H1 (cell line): ENCODE measurements at regions not wholly inside any gene's neighbourhood (a gene's known extent, or its start where the extent isn't known, plus 50 kb on each side); places are given as distances from the start of the nearest gene placed in this dataset.

Experiments used
- CTCF ChIA-PET: fragments of 300-600 bp; sonication (Branson Sonifier 250); formaldehyde crosslinking; loops from one replicate; lab custom pipeline; 2021; ENCODE audit not compliant: partially characterized antibody; lab: Charles Lee
- POLR2A ChIA-PET: fragments of 300-600 bp; sonication (Branson Sonifier 250); formaldehyde crosslinking; loops from one replicate; lab custom pipeline; 2021; ENCODE audit warnings: inconsistent platforms; ENCODE audit not compliant: partially characterized antibody; lab: Charles Lee
- DNase-seq, 2 experiments: peaks; one replicate each; pipeline versions ENCODE4 v3.0.0 to v3.0.0-alpha.2; 2010 to 2022; ENCODE audit warnings: low spot score in 2 of 2, low read depth in 1 of 2, mixed read lengths in 1 of 2
- FAIRE-seq: peaks from 2 replicates; lab custom pipeline; 2011; peaks lifted over from hg19 to GRCh38; lab: Jason Lieb, UNC
- H2AFZ ChIP-seq: 2 replicates; pipeline ENCODE4 v1.8.1; 2012; ENCODE audit warnings: low read length, inconsistent platforms
- H2AK5ac ChIP-seq: 2 replicates; pipeline ENCODE4 v1.6.1; 2013; ENCODE audit warnings: low read depth, low read length
- H2BK120ac ChIP-seq: replicated peaks from 2 replicates; pipeline ENCODE3; 2013; ENCODE audit warnings: low read depth, low read length, inconsistent platforms
- H2BK12ac ChIP-seq: 2 replicates; pipeline ENCODE4 v1.6.1; 2013; ENCODE audit warnings: low read depth, low read length
- H2BK15ac ChIP-seq: 2 replicates; pipeline ENCODE4 v1.6.1; 2013; ENCODE audit warnings: low read length
- H2BK20ac ChIP-seq: 2 replicates; pipeline ENCODE4 v1.6.1; 2013; ENCODE audit warnings: low read length
- H2BK5ac ChIP-seq: 2 replicates; pipeline ENCODE4 v1.6.1; 2013; ENCODE audit warnings: low read depth, low read length
- H3K14ac ChIP-seq: 2 replicates; pipeline ENCODE4 v1.6.1; 2013; ENCODE audit warnings: inconsistent platforms; ENCODE audit not compliant: insufficient read length
- H3K18ac ChIP-seq: 2 replicates; pipeline ENCODE4 v1.6.1; 2013; ENCODE audit warnings: low read length; ENCODE audit errors: extremely low read depth
- H3K23ac ChIP-seq: 2 replicates; pipeline ENCODE4 v1.6.1; 2013; ENCODE audit warnings: inconsistent platforms; ENCODE audit not compliant: insufficient read length
- H3K23me2 ChIP-seq: 2 replicates; pipeline ENCODE4 v1.6.1; 2013; ENCODE audit warnings: low read depth, low read length
- H3K27ac ChIP-seq: 2 replicates; pipeline ENCODE4 v1.6.1; 2011; ENCODE audit warnings: low read depth, low read length, inconsistent platforms
- H3K27me3 ChIP-seq, 4 experiments: replicated peaks in 1 of 4; 1 replicate in 1 of 4; 2 replicates in 3 of 4; pipeline versions ENCODE4 v1.6.1 to v1.8.1; 2011 to 2013; ENCODE audit warnings: low read length in 3 of 4, mild to moderate bottlenecking in 3 of 4, inconsistent platforms in 2 of 4, mixed read lengths in 2 of 4, moderate library complexity in 1 of 4; ENCODE audit not compliant: control insufficient read depth in 3 of 4, insufficient read depth in 3 of 4; ENCODE audit errors: extremely low read depth in 1 of 4
- H3K36me3 ChIP-seq, 4 experiments: 2 replicates each; pipeline versions ENCODE4 v1.6.1 to v1.8.1; 2011 to 2013; ENCODE audit warnings: mild to moderate bottlenecking in 4 of 4, low read length in 3 of 4, moderate library complexity in 2 of 4, control low read depth in 1 of 4, inconsistent platforms in 1 of 4; ENCODE audit not compliant: insufficient read depth in 4 of 4, control insufficient read depth in 2 of 4
- H3K4ac ChIP-seq: replicated peaks from 2 replicates; pipeline ENCODE3; 2013; ENCODE audit warnings: low read length, low read depth, mixed read lengths, inconsistent platforms; ENCODE audit not compliant: insufficient read length
- H3K4me1 ChIP-seq, 4 experiments: replicated peaks in 1 of 4; 1 replicate in 1 of 4; 2 replicates in 3 of 4; pipeline versions ENCODE4 v1.6.1 to v1.8.1; 2011 to 2013; ENCODE audit warnings: low read length in 3 of 4, inconsistent platforms in 2 of 4, mixed read lengths in 1 of 4; ENCODE audit not compliant: insufficient read depth in 4 of 4, control insufficient read depth in 3 of 4
- H3K4me2 ChIP-seq, 2 experiments: 2 replicates each; pipeline versions ENCODE4 v1.6.1 to v1.8.1; 2011 to 2013; ENCODE audit warnings: low read depth in 2 of 2, low read length in 2 of 2, control low read depth in 1 of 2, inconsistent platforms in 1 of 2, mild to moderate bottlenecking in 1 of 2; ENCODE audit not compliant: insufficient read depth in 1 of 2
- H3K4me3 ChIP-seq, 4 experiments: fragments of 200-600, 300-600 bp in 1 of 4; sonication (generic), shearing (Covaris generic), sonication (Bioruptor Twin) in 1 of 4; 2 replicates each; pipeline versions ENCODE4 v1.5.1 to v1.8.1; 2011 to 2016; ENCODE audit warnings: low read length in 4 of 4, low read depth in 3 of 4, control low read depth in 2 of 4, inconsistent platforms in 2 of 4, mild to moderate bottlenecking in 2 of 4, mixed read lengths in 1 of 4, moderate library complexity in 1 of 4; ENCODE audit not compliant: insufficient read depth in 2 of 4; ENCODE audit errors: extremely low read depth in 1 of 4
- H3K56ac ChIP-seq: replicated peaks from 2 replicates; pipeline ENCODE3; 2013; ENCODE audit warnings: low read depth, mild to moderate bottlenecking, mixed read lengths, low read length, inconsistent platforms; ENCODE audit not compliant: insufficient read length
- H3K79me1 ChIP-seq: 2 replicates; pipeline ENCODE4 v1.6.1; 2013; ENCODE audit warnings: low read depth, low read length, control low read depth
- H3K79me2 ChIP-seq, 2 experiments: 2 replicates each; pipeline versions ENCODE4 v1.6.1 to v1.8.1; 2012 to 2013; ENCODE audit warnings: low read length in 2 of 2, mild to moderate bottlenecking in 2 of 2, inconsistent platforms in 1 of 2; ENCODE audit not compliant: insufficient read depth in 2 of 2, control insufficient read depth in 1 of 2
- H3K9ac ChIP-seq, 4 experiments: replicated peaks in 1 of 4; 1 replicate in 1 of 4; 2 replicates in 3 of 4; pipeline versions ENCODE4 v1.6.1 to v1.8.1; 2011 to 2013; ENCODE audit warnings: low read depth in 3 of 4, low read length in 3 of 4, control low read depth in 2 of 4, mild to moderate bottlenecking in 2 of 4, moderate library complexity in 2 of 4, inconsistent platforms in 1 of 4; ENCODE audit errors: extremely low read depth in 1 of 4
- H3K9me3 ChIP-seq, 2 experiments: 2 replicates each; pipeline versions ENCODE4 v1.6.1 to v1.8.1; 2012 to 2013; ENCODE audit warnings: mild to moderate bottlenecking in 2 of 2, moderate library complexity in 2 of 2, control low read depth in 1 of 2, inconsistent platforms in 1 of 2, low read depth in 1 of 2, low read length in 1 of 2, mixed read lengths in 1 of 2; ENCODE audit not compliant: insufficient read depth in 2 of 2
- H4K20me1 ChIP-seq, 2 experiments: replicated peaks in 1 of 2; 2 replicates each; pipeline versions ENCODE3 to v1.8.1; 2011 to 2013; ENCODE audit warnings: inconsistent platforms in 2 of 2, low read length in 2 of 2, mild to moderate bottlenecking in 1 of 2; ENCODE audit not compliant: insufficient read depth in 2 of 2, control insufficient read depth in 1 of 2
- H4K5ac ChIP-seq: 2 replicates; pipeline ENCODE4 v1.6.1; 2013; ENCODE audit warnings: low read length, low read depth, mixed read lengths, inconsistent platforms; ENCODE audit not compliant: insufficient read length
- H4K8ac ChIP-seq: 2 replicates; pipeline ENCODE4 v1.8.0; 2013; ENCODE audit warnings: mild to moderate bottlenecking, moderate library complexity, low read length, inconsistent platforms; ENCODE audit not compliant: insufficient read depth; ENCODE audit errors: extremely low read depth
- H4K91ac ChIP-seq: replicated peaks from 2 replicates; pipeline ENCODE3; 2013; ENCODE audit warnings: low read length, mixed read lengths, inconsistent platforms; ENCODE audit not compliant: insufficient read length
- CBX8 ChIP-seq: fragments of 300-800, 300-1000 bp; sonication (generic); IDR thresholded peaks from 2 replicates; pipeline ENCODE4 v1.7.1; 2016; ENCODE audit warnings: low read depth, low read length, borderline replicate concordance
- CEBPB ChIP-seq: IDR thresholded peaks from 2 replicates; pipeline ENCODE4 v1.6.1; 2012; ENCODE audit warnings: low read depth, low read length
- CHD2 ChIP-seq: IDR thresholded peaks from 2 replicates; pipeline ENCODE4 v1.6.1; 2012; ENCODE audit warnings: low read length, improper control_type of control experiment
- NRF1 ChIP-seq: IDR thresholded peaks from 2 replicates; pipeline ENCODE4 v1.6.1; 2011; ENCODE audit warnings: mild to moderate bottlenecking, low read depth, low read length, improper control_type of control experiment
- RAD21 ChIP-seq, 2 experiments: IDR thresholded peaks in 1 of 2; conservative IDR thresholded peaks in 1 of 2; 2 replicates each; pipeline ENCODE4 v1.6.1; 2011; ENCODE audit warnings: low read depth in 2 of 2, low read length in 2 of 2, improper control_type of control experiment in 1 of 2, inconsistent platforms in 1 of 2, mild to moderate bottlenecking in 1 of 2, moderate library complexity in 1 of 2
- SIN3A ChIP-seq, 2 experiments: IDR thresholded peaks in 1 of 2; conservative IDR thresholded peaks in 1 of 2; 2 replicates each; pipeline ENCODE4 v1.6.1; 2011 to 2012; ENCODE audit warnings: low read length in 2 of 2, improper control_type of control experiment in 1 of 2, low read depth in 1 of 2, mild to moderate bottlenecking in 1 of 2
- ZNF274 ChIP-seq: IDR thresholded peaks from 2 replicates; pipeline ENCODE4 v1.7.0; 2012; ENCODE audit warnings: low read length, borderline replicate concordance; ENCODE audit errors: extremely low read depth
- WGBS, 2 experiments: shearing (Covaris generic) in 1 of 2; methylation state at CpG; one replicate each; pipeline versions ENCODE4 v1.1.6 to v1.1.7; 2013 to 2015; ENCODE audit warnings: low lambda C conversion rate in 2 of 2, mixed read lengths in 2 of 2, inconsistent platforms in 1 of 2, low coverage in 1 of 2, missing lambda C conversion rate in 1 of 2; ENCODE audit not compliant: insufficient replicate concordance in 2 of 2, insufficient coverage in 1 of 2, insufficient read length in 1 of 2; ENCODE audit errors: extremely low coverage in 1 of 2, missing lambda C conversion rate in 1 of 2; 5-methylcytosine and 5-hydroxymethylcytosine counted together
- TF ChIP-seq, protein P1 (sequence below): IDR thresholded peaks from 2 replicates; pipeline ENCODE4 v1.6.1; 2011; ENCODE audit warnings: low read depth, mild to moderate bottlenecking, low read length; ENCODE audit not compliant: insufficient read depth
- TF ChIP-seq, protein P2 (sequence below): IDR thresholded peaks from 2 replicates; pipeline ENCODE4 v1.6.1; 2012; ENCODE audit warnings: inconsistent platforms

DNA sequence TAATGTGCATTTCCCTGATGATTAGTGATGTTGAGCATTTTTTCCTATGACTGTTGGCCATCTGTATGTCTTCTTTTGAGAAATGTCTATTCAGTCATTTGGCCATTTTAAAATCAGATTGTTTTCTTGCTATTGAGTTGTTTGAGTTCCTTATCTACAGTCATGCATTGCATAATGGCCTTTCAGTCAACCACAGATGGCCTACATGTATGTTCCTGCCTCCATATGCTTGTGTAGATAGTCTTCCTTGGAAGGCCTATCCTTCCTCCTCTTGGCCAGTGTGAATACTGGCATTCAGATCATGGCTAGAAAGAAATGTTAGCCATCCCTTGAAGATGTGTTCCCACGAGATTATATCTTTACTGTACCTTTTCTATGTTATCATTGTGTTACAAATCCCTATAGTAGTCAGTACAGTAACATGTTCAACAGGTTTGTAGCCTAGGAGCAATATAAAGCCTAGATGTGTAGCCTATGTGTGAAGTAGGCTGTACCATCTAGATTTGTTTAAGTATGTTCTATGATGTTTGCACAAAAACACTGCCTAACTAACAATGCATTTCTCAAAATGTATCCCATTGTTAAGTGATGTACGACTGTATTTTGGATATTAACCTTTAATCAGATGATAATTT lies 65.6 kb upstream of the CD302 start:
- Histone ChIP-seq H4K5ac (no peak overlapping the region), H4K8ac (no peak overlapping the region), H3K79me2 (no peaks in the 10 kb centered on the region), H3K27me3 (no peaks in the 10 kb centered on the region), H2BK5ac (no peak overlapping the region), H2BK12ac (no peak overlapping the region), H3K4me2 (no peak overlapping the region), H3K56ac (no peak overlapping the region), H3K9ac (no peak overlapping the region), H3K4ac (no peak overlapping the region), H2BK20ac (no peak overlapping the region), H4K20me1 (no peaks in the 10 kb centered on the region), H3K4me3 (no peak overlapping the region), H3K36me3 (no peaks in the 10 kb centered on the region), H2AK5ac (no peak overlapping the region), H2BK15ac (no peak overlapping the region), H3K18ac (no peak overlapping the region), H3K27ac (no peak overlapping the region), H2AFZ (no peak overlapping the region), H3K14ac (no peak overlapping the region), H3K9me3 (no peaks in the 10 kb centered on the region), H4K91ac (no peak overlapping the region), H3K4me1 (no peaks in the 10 kb centered on the region), H2BK120ac (no peak overlapping the region), H3K79me1 (no peaks in the 10 kb centered on the region), H3K23me2 (no peaks in the 10 kb centered on the region; the same call in 1 of the 2 replicates), H3K23ac (no peak overlapping the region)
- DNase-seq (no peak), FAIRE-seq (no peak)
- ChIA-PET CTCF (no interaction called here), POLR2A (no interaction called here)
- 44% methylated on average over 2 of the region's 2 CpGs; no CpG with 5 or more reads in 1 of the 2 experiments for WGBS, 2 experiments
- TF ChIP-seq SIN3A (conservative IDR thresholded peaks at IDR 0.05 in 1 of 2, IDR thresholded peaks at IDR 0.05 in 1 of 2; ENCODE audit: low read depth in 1 of 2, low read length in 2 of 2) (no peak), CHD2 (no peak), CEBPB (no peak), ZNF274 (no peak), NRF1 (no peak), CBX8 (no peak), RAD21 (IDR thresholded peaks at IDR 0.05 in 1 of 2, conservative IDR thresholded peaks at IDR 0.05 in 1 of 2; ENCODE audit: low read depth in 2 of 2, low read length in 2 of 2) (no peak)
- TF ChIP-seq, protein P1, sequence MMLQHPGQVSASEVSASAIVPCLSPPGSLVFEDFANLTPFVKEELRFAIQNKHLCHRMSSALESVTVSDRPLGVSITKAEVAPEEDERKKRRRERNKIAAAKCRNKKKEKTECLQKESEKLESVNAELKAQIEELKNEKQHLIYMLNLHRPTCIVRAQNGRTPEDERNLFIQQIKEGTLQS, result no peak
- TF ChIP-seq, protein P2, sequence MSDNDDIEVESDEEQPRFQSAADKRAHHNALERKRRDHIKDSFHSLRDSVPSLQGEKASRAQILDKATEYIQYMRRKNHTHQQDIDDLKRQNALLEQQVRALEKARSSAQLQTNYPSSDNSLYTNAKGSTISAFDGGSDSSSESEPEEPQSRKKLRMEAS, result no peak
